ENCODE measurements at regions not wholly inside any gene's neighbourhood (a gene's known extent, or its start where the extent isn't known, plus 50 kb on each side); places are given as distances from the start of the nearest gene placed in this dataset.

- DNase-seq (ENCODE audit: low read depth), result no peak
Observed at GRCh38 chr2:60158262-60158661, 395.2 kb downstream of the BCL11A start.

- DNase-seq (ENCODE audit: low read depth), result no peak
Observed at GRCh38 chr2:60157283-60157682, 396.2 kb downstream of the BCL11A start.

- no peak for DNase-seq (ENCODE audit: low read depth)
Observed at GRCh38 chr2:60154142-60154541, 399.3 kb downstream of the BCL11A start.

- DNase-seq (ENCODE audit: low read depth), result no peak
Observed at GRCh38 chr2:60152226-60152833, 401.1 kb downstream of the BCL11A start.

GRCh38 chr2:60149176-60149575 is 404.3 kb downstream of the BCL11A start:
- no peak for DNase-seq (ENCODE audit: low read depth)

- DNase-seq (ENCODE audit: low read depth), result no peak
Observed at GRCh38 chr2:60148716-60149115, 404.7 kb downstream of the BCL11A start.

- DNase-seq (ENCODE audit: low read depth), result no peak
Observed at GRCh38 chr2:60140185-60140584, 413.3 kb downstream of the BCL11A start.

- no peak for DNase-seq (ENCODE audit: low read depth)
Observed at GRCh38 chr2:60136913-60137312, 416.5 kb downstream of the BCL11A start.

GRCh38 chr2:60127191-60127590 is 426.3 kb downstream of the BCL11A start:
- no peak for DNase-seq (ENCODE audit: low read depth)

GRCh38 chr2:60125611-60126426 is 427.6 kb downstream of the BCL11A start:
- DNase-seq (ENCODE audit: low read depth), result no peak

- no peak for DNase-seq (ENCODE audit: low read depth)
Observed at GRCh38 chr2:60119778-60120177, 433.7 kb downstream of the BCL11A start.

- no peak for DNase-seq (ENCODE audit: low read depth)
Observed at GRCh38 chr2:60118917-60119316, 434.5 kb downstream of the BCL11A start.

GRCh38 chr2:60118061-60118460 is 435.4 kb downstream of the BCL11A start:
- no peak for DNase-seq (ENCODE audit: low read depth)

- DNase-seq (ENCODE audit: low read depth), result no peak
Observed at GRCh38 chr2:60116161-60116875, 437.1 kb downstream of the BCL11A start.

GRCh38 chr2:60109744-60110143 is 443.7 kb downstream of the BCL11A start:
- DNase-seq (ENCODE audit: low read depth), result no peak

- no peak for DNase-seq (ENCODE audit: low read depth)
Observed at GRCh38 chr2:60106836-60107529, 446.5 kb downstream of the BCL11A start.

- no peak for DNase-seq (ENCODE audit: low read depth)
Observed at GRCh38 chr2:60105906-60106305, 447.5 kb downstream of the BCL11A start.

- no peak for DNase-seq (ENCODE audit: low read depth)
Observed at GRCh38 chr2:60104514-60105505, 448.6 kb downstream of the BCL11A start.

GRCh38 chr2:60100034-60100433 is 453.4 kb downstream of the BCL11A start:
- DNase-seq (ENCODE audit: low read depth), result no peak

- DNase-seq (ENCODE audit: low read depth), result no peak
Observed at GRCh38 chr2:60098996-60099395, 454.5 kb downstream of the BCL11A start.

- no peak for DNase-seq (ENCODE audit: low read depth)
Observed at GRCh38 chr2:60097298-60097697, 456.2 kb downstream of the BCL11A start.
